Activated CD8-positive, alpha-beta T cell treated with anti-CD3 and anti-CD28 coated beads for 36 hours (primary cell): ENCODE measurements at regions not wholly inside any gene's neighbourhood (a gene's known extent, or its start where the extent isn't known, plus 50 kb on each side); places are given as distances from the start of the nearest gene placed in this dataset.

ENCODE experiments used
- ATAC-seq: fragments of 200-7000 bp; cut with Tn5 transposase; one replicate; pipeline ENCODE4 v1.10.0; 2021; ENCODE audit warnings: mild to moderate bottlenecking, moderate library complexity
- CTCF ChIA-PET: fragments of 350-600 bp; sonication (Branson Sonifier 250); formaldehyde crosslinking; loops from one replicate; lab custom pipeline; 2021; ENCODE audit warnings: antibody characterized with exemption; lab: Charles Lee
- POLR2A ChIA-PET: fragments of 350-600 bp; sonication (Branson Sonifier 250); formaldehyde crosslinking; loops from one replicate; lab custom pipeline; 2021; ENCODE audit warnings: antibody characterized with exemption; lab: Charles Lee
- DNase-seq: peaks from one replicate; pipeline ENCODE4 v3.0.0-alpha.2; 2020
- H3K27ac Mint-ChIP-seq: one replicate; pipeline ENCODE4 v1.8.0; 2021; ENCODE audit warnings: mild to moderate bottlenecking, mixed read lengths
- H3K27me3 Mint-ChIP-seq: one replicate; pipeline ENCODE4 v1.8.0; 2021; ENCODE audit warnings: mixed read lengths
- H3K36me3 Mint-ChIP-seq: one replicate; pipeline ENCODE4 v1.8.0; 2021; ENCODE audit warnings: low read depth, mixed read lengths
- H3K4me1 Mint-ChIP-seq: one replicate; pipeline ENCODE4 v1.8.0; 2021; ENCODE audit warnings: low read depth, mixed read lengths
- H3K4me3 Mint-ChIP-seq: one replicate; pipeline ENCODE4 v1.8.0; 2021; ENCODE audit warnings: mild to moderate bottlenecking, moderate library complexity, mixed read lengths
- H3K9me3 Mint-ChIP-seq: one replicate; pipeline ENCODE4 v1.8.0; 2021; ENCODE audit warnings: mixed read lengths
- intact Hi-C: fragments of 100-400 bp; cut with micrococcal nuclease; formaldehyde crosslinking; loops from one replicate; pipeline ENCODE4 v1.10.0; 2022
- TF ChIP-seq, protein P1 (sequence below): fragments of 200-600 bp; IDR thresholded peaks from one replicate; pipeline ENCODE4 v1.8.0; 2022; ENCODE audit warnings: antibody characterized with exemption, mild to moderate bottlenecking

DNA sequence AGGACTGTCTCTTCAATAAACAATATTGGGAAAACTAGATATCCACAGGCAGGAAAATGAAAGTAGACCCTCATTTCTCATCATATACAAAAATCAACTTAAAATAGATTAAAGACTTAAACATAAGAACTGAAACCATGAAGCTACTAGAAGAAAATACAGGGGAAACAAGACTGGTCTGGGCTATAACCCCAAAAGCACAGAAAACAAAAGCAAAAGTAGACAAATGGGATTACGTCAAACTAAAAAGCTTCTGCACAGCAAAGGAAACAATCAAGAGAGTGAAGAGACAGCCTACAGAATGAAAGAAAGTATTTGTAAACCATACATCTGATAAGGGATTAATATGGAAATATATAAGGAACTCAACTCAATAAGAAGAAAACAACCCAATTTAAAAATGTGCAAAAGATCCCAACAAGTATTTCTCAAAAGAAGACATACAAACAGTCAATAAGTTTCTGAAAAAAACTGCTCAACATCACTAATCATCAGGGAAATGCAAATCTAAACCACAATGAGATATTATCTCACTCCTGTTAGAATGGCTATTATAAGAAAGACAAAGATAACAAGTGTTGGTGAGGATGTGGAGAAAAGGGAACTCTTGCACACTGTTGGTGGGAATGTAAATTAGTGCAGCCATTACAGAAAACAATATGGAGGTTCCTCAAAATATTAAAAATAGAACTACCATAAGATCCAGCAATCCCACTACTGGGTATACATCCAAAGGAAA lies 325.3 kb upstream of the RASGEF1B start:
- Mint-ChIP-seq H3K27me3 (no peaks in the 10 kb centered on the region), H3K36me3 (no peaks in the 10 kb centered on the region), H3K27ac (peak overlapping the region; percentile 17), H3K9me3 (peaks cover 2% of the 10 kb centered on the region), H3K4me1 (peaks cover 12% of the 10 kb centered on the region), H3K4me3 (no peak overlapping the region)
- POLR2A ChIA-PET, result no interaction called here
- intact Hi-C loops, result no loop called here
- DNase-seq (no peak), ATAC-seq (peak; percentile 51)
- TF ChIP-seq, protein P1, sequence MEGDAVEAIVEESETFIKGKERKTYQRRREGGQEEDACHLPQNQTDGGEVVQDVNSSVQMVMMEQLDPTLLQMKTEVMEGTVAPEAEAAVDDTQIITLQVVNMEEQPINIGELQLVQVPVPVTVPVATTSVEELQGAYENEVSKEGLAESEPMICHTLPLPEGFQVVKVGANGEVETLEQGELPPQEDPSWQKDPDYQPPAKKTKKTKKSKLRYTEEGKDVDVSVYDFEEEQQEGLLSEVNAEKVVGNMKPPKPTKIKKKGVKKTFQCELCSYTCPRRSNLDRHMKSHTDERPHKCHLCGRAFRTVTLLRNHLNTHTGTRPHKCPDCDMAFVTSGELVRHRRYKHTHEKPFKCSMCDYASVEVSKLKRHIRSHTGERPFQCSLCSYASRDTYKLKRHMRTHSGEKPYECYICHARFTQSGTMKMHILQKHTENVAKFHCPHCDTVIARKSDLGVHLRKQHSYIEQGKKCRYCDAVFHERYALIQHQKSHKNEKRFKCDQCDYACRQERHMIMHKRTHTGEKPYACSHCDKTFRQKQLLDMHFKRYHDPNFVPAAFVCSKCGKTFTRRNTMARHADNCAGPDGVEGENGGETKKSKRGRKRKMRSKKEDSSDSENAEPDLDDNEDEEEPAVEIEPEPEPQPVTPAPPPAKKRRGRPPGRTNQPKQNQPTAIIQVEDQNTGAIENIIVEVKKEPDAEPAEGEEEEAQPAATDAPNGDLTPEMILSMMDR, result no peak
- CTCF ChIA-PET, result no interaction called here

DNA sequence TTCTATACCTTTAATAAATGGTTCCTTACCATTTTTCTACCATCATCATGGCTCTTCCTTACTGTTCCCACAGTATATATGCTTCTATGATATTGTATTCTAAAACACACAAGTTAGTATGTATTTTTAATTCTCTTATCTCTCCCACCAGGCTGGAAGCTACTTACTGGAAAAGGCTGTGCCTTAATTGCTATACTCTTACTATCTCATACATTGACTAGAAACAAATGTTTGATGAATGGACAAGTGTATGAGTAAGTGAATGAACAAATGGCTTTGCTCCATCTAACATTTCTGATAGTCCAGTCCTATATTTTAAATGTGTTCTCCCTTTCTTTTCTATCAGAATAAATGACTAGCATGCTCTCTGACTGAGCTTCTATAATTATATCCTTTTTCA lies 320.8 kb upstream of the RASGEF1B start:
- ChIA-PET POLR2A (no interaction called here), CTCF (no interaction called here)
- Mint-ChIP-seq H3K4me1 (peaks cover 16% of the 10 kb centered on the region), H3K27me3 (no peaks in the 10 kb centered on the region), H3K27ac (no peak overlapping the region), H3K4me3 (no peak overlapping the region), H3K36me3 (no peaks in the 10 kb centered on the region), H3K9me3 (peaks cover under 1% of the 10 kb centered on the region)
- no peak for ATAC-seq
- intact Hi-C loops, result no loop called here
- TF ChIP-seq, protein P1, result no peak
- DNase-seq, result no peak

DNA sequence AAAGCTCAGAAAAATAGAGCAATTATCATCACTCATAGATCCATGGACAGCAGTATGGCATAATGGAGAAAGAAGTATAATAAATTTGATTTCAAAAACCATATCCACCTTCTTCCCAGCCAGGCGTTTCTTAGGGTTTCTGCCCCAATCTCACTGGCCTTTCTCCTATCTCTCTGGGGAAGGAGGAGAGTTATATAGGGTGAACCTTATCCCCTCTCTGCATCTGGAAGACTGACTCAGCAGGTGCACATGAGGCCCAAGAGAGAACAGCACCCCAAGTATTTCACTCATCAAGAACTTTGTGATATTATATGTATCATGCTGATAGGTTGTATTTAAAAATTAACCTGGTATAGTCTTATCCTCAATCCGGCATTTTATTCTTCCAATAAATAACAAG lies 318.8 kb upstream of the RASGEF1B start:
- no peak overlapping the region for H3K27ac Mint-ChIP-seq
- no peaks in the 10 kb centered on the region for H3K36me3 Mint-ChIP-seq
- TF ChIP-seq, protein P1, result no peak
- H3K4me1 Mint-ChIP-seq, result peaks cover 21% of the 10 kb centered on the region
- ChIA-PET CTCF (no interaction called here), POLR2A (no interaction called here)
- no peaks in the 10 kb centered on the region for H3K27me3 Mint-ChIP-seq
- ATAC-seq (no peak), DNase-seq (no peak)
- H3K4me3 Mint-ChIP-seq, result no peak overlapping the region
- no peaks in the 10 kb centered on the region for H3K9me3 Mint-ChIP-seq
- intact Hi-C loops, result no loop called here

DNA sequence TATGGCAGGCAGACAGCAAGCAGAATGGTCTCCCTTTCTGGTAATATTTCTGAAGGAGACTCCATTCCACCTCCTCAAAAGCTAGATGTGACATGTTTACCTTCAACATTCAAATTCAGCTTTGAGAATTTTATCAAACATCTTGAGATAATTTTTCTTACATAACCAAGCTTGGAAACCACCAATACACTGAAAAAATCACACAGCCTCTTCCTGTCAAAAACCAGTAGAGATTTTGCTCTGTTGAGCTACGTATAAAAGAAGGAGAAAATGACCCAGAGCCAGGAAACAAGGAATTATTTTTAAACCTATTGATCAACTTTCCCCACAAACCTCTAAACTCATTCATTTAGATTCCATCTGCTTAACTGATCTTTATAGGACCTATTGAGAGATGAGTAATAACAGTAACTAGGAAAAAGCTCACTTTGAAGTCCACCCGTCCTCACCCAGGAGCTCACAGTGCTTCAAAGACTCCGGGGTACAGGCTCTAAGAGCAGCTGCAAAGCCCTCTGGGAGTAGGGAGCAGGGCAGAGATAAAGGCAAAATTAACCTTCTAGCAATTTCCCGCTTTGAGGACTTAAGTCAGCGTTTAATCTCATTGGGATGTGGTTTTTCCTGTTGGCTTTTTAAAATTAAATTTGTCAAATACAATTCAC lies 318.2 kb upstream of the RASGEF1B start:
- peak overlapping the region; percentile 46 for H3K27ac Mint-ChIP-seq
- no peak for ATAC-seq
- no peak for DNase-seq

More for the DNA sequence above, 318.2 kb upstream of the RASGEF1B start:
- H3K9me3 Mint-ChIP-seq, result no peaks in the 10 kb centered on the region
- H3K4me1 Mint-ChIP-seq, result peaks cover 21% of the 10 kb centered on the region
- CTCF ChIA-PET, result interaction anchor here (1.0 to 1.1 kb wide), 2 partner anchors 11 to 55 kb away, joined by 3 to 6 read pairs; no protein-coding TSS in a partner anchor
- no peak overlapping the region for H3K4me3 Mint-ChIP-seq
- POLR2A ChIA-PET, result no interaction called here
- intact Hi-C loops, result no loop called here
- H3K36me3 Mint-ChIP-seq, result no peaks in the 10 kb centered on the region
- TF ChIP-seq, protein P1, result no peak
- H3K27me3 Mint-ChIP-seq, result no peaks in the 10 kb centered on the region
